HL-60 (cell line): ENCODE measurements at regions not wholly inside any gene's neighbourhood (a gene's known extent, or its start where the extent isn't known, plus 50 kb on each side); places are given as distances from the start of the nearest gene placed in this dataset.

Experiments
- GABPA ChIP-seq: IDR thresholded peaks from 2 replicates; pipeline ENCODE4 v1.6.1; 2012; ENCODE audit warnings: low read depth
- POLR2AphosphoS5 ChIP-seq: IDR thresholded peaks from 2 replicates; pipeline ENCODE4 v1.6.1; 2012; ENCODE audit warnings: low read depth
- TF ChIP-seq, protein P1 (sequence below): IDR thresholded peaks from 2 replicates; pipeline ENCODE4 v1.6.1; 2012; ENCODE audit warnings: low read depth; ENCODE audit not compliant: insufficient replicate concordance
- TF ChIP-seq, protein P2 (sequence below): IDR thresholded peaks from one replicate; pipeline ENCODE4 v1.5.1; 2011; ENCODE audit warnings: low read length, control low read depth, inconsistent platforms; ENCODE audit not compliant: insufficient read depth

DNA sequence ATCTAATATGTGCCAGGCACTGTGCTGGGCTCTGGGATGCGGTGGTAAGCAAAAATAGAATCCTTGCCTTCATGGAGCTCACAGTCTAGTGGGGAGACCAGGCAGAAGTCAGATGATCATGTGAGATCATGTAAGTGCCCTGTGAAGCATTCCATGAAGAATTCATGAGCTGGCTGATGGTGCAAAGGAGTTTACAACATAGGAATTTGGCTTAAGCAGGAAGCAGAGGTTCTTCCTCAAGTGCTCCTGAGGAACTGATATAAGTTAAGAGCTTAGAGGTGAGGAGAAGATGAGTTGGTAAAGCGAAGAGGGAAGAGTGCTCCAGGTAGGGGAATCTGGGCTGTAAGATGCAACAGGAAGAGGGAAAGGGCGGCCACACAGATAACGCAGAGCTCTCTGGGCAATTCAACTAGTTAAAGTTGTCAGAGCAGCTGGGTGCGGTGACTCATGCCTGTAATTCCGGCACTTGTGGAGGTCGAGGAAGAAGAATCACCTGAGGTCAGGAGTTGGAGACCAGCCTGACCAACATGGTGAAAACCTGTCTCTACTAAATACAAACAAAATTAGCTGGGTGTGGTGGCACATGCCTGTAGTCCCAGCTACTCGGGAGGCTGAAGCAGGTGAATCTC lies 78.5 kb upstream of the SPATA31D4 start:
- TF ChIP-seq, protein P1, sequence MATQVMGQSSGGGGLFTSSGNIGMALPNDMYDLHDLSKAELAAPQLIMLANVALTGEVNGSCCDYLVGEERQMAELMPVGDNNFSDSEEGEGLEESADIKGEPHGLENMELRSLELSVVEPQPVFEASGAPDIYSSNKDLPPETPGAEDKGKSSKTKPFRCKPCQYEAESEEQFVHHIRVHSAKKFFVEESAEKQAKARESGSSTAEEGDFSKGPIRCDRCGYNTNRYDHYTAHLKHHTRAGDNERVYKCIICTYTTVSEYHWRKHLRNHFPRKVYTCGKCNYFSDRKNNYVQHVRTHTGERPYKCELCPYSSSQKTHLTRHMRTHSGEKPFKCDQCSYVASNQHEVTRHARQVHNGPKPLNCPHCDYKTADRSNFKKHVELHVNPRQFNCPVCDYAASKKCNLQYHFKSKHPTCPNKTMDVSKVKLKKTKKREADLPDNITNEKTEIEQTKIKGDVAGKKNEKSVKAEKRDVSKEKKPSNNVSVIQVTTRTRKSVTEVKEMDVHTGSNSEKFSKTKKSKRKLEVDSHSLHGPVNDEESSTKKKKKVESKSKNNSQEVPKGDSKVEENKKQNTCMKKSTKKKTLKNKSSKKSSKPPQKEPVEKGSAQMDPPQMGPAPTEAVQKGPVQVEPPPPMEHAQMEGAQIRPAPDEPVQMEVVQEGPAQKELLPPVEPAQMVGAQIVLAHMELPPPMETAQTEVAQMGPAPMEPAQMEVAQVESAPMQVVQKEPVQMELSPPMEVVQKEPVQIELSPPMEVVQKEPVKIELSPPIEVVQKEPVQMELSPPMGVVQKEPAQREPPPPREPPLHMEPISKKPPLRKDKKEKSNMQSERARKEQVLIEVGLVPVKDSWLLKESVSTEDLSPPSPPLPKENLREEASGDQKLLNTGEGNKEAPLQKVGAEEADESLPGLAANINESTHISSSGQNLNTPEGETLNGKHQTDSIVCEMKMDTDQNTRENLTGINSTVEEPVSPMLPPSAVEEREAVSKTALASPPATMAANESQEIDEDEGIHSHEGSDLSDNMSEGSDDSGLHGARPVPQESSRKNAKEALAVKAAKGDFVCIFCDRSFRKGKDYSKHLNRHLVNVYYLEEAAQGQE: no peak
- TF ChIP-seq POLR2AphosphoS5 (no peak), GABPA (no peak)
- TF ChIP-seq, protein P2, sequence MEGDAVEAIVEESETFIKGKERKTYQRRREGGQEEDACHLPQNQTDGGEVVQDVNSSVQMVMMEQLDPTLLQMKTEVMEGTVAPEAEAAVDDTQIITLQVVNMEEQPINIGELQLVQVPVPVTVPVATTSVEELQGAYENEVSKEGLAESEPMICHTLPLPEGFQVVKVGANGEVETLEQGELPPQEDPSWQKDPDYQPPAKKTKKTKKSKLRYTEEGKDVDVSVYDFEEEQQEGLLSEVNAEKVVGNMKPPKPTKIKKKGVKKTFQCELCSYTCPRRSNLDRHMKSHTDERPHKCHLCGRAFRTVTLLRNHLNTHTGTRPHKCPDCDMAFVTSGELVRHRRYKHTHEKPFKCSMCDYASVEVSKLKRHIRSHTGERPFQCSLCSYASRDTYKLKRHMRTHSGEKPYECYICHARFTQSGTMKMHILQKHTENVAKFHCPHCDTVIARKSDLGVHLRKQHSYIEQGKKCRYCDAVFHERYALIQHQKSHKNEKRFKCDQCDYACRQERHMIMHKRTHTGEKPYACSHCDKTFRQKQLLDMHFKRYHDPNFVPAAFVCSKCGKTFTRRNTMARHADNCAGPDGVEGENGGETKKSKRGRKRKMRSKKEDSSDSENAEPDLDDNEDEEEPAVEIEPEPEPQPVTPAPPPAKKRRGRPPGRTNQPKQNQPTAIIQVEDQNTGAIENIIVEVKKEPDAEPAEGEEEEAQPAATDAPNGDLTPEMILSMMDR: no peak
